ENCODE measurements at regions not wholly inside any gene's neighbourhood (a gene's known extent, or its start where the extent isn't known, plus 50 kb on each side); places are given as distances from the start of the nearest gene placed in this dataset.

- Histone ChIP-seq H3K27ac (ENCODE audit: insufficient read depth, low read depth, low read length) (no peak overlapping the region), H4K20me1 (replicated peaks; ENCODE audit: control insufficient read depth, extremely low read depth, insufficient read depth, low read length) (no peaks in the 10 kb centered on the region), H3K9me1 (replicated peaks; ENCODE audit: control insufficient read depth, extremely low read depth, insufficient read depth, low read length) (no peaks in the 10 kb centered on the region), H3K4me3 (replicated peaks in 1 of 3; ENCODE audit: insufficient read depth in 1 of 3, low read depth in 1 of 3, low read length in 3 of 3) (no peak overlapping the region), H3K27me3 (ENCODE audit: control insufficient read depth in 2 of 2, insufficient read depth in 2 of 2, low read length in 2 of 2) (no peaks in the 10 kb centered on the region), H3K4me2 (ENCODE audit: insufficient read depth, low read length) (no peak overlapping the region), H3K79me2 (ENCODE audit: control insufficient read depth, insufficient read depth, low read length) (no peaks in the 10 kb centered on the region), H3K9me3 (replicated peaks; ENCODE audit: control insufficient read depth, insufficient read depth, low read length) (peaks cover 2% of the 10 kb centered on the region), H2AFZ (ENCODE audit: low read depth, low read length) (no peak overlapping the region), H3K4me1 (ENCODE audit: control insufficient read depth, extremely low read depth, insufficient read depth, low read length) (no peaks in the 10 kb centered on the region), H3K36me3 (ENCODE audit: control insufficient read depth in 2 of 2, extremely low read depth in 1 of 2, insufficient read depth in 2 of 2, low read length in 2 of 2) (no peaks in the 10 kb centered on the region), H3K9ac (replicated peaks; ENCODE audit: extremely low read depth, insufficient read depth, low read length) (no peak overlapping the region)
- BruUV-seq (replicated peaks): no TSS peak
- TF ChIP-seq FOS (IDR thresholded peaks at IDR 0.05; ENCODE audit: borderline replicate concordance, insufficient read depth, low read length) (no peak), CTCF (IDR thresholded peaks at IDR 0.05; ENCODE audit: extremely low read depth in 1 of 2, insufficient read depth in 1 of 2, low read depth in 1 of 2, low read length in 2 of 2) (no peak), POLR2A (IDR thresholded peaks at IDR 0.05; ENCODE audit: low read depth, low read length) (no peak), POLR2AphosphoS5 (IDR thresholded peaks at IDR 0.05; ENCODE audit: insufficient read depth, low read depth, low read length) (no peak), MYC (IDR thresholded peaks at IDR 0.05; ENCODE audit: low read depth, low read length) (no peak), EZH2 (IDR thresholded peaks at IDR 0.05; ENCODE audit: borderline replicate concordance, low read depth, low read length, severe bottlenecking) (no peak), JUN (IDR thresholded peaks at IDR 0.05; ENCODE audit: borderline replicate concordance, insufficient read depth, insufficient read length, low read depth) (no peak), GATA2 (IDR thresholded peaks at IDR 0.05; ENCODE audit: insufficient read depth, insufficient read length, low read depth, low read length) (no peak), MAX (IDR thresholded peaks at IDR 0.05; ENCODE audit: insufficient read depth, insufficient read length) (no peak)
- FAIRE-seq (no peak), DNase-seq (ENCODE audit: low read depth, low spot score) (no peak)
- intact Hi-C loops (cut with micrococcal nuclease) (no loop called here), dilution Hi-C loops (cut with MboI; ENCODE audit: extremely low pct_ligation_motif_present, low sequenced_read_pairs) (no loop called here)
- CTCF ChIA-PET: interaction anchor here (0.8 kb wide), 1 partner anchor 35 kb away, joined by 3 read pairs; no protein-coding TSS in a partner anchor
- POLR2A ChIA-PET: no interaction called here
These were observed 1654.2 kb upstream of the WWC1 start for GRCh38 chr5:166637295-166637694.

Data from endothelial cell of umbilical vein (primary cell).